Activated CD8-positive, alpha-beta memory T cell treated with anti-CD3 and anti-CD28 coated beads, Interleukin-2, amount 50 U/mL, for 48 hours (primary cell): ENCODE measurements at regions not wholly inside any gene's neighbourhood (a gene's known extent, or its start where the extent isn't known, plus 50 kb on each side); places are given as distances from the start of the nearest gene placed in this dataset.

Experiments
- DNase-seq: peaks from one replicate; pipeline ENCODE4 v3.0.0-alpha.2; 2020

- no peak for DNase-seq
These were observed 661.2 kb downstream of the SLC16A7 start for GRCh38 chr12:60257063-60257462.

- DNase-seq: no peak
These were observed 663.4 kb downstream of the SLC16A7 start for GRCh38 chr12:60259225-60259624.

- no peak for DNase-seq
These were observed 666.5 kb downstream of the SLC16A7 start for GRCh38 chr12:60262378-60262777.

GRCh38 chr12:60263161-60263560, 667.3 kb downstream of the SLC16A7 start:
- DNase-seq: no peak

- DNase-seq: no peak
These were observed 668.1 kb downstream of the SLC16A7 start for GRCh38 chr12:60263836-60264493.

GRCh38 chr12:60265741-60266140, 669.9 kb downstream of the SLC16A7 start:
- DNase-seq: no peak

- DNase-seq: no peak
These were observed 670.6 kb downstream of the SLC16A7 start for GRCh38 chr12:60266381-60266852.

- DNase-seq: no peak
These were observed 673.9 kb downstream of the SLC16A7 start for GRCh38 chr12:60269611-60270269.

GRCh38 chr12:60271816-60272215, 676.0 kb downstream of the SLC16A7 start:
- DNase-seq: no peak

- DNase-seq: no peak
These were observed 682.4 kb downstream of the SLC16A7 start for GRCh38 chr12:60278209-60278608.

GRCh38 chr12:60279221-60279620, 683.4 kb downstream of the SLC16A7 start:
- no peak for DNase-seq

GRCh38 chr12:60281522-60281921, 685.7 kb downstream of the SLC16A7 start:
- no peak for DNase-seq

GRCh38 chr12:60290532-60290931, 694.7 kb downstream of the SLC16A7 start:
- no peak for DNase-seq

GRCh38 chr12:60308366-60308991, 712.6 kb downstream of the SLC16A7 start:
- no peak for DNase-seq

GRCh38 chr12:60311940-60312339, 716.1 kb downstream of the SLC16A7 start:
- no peak for DNase-seq

- DNase-seq: no peak
These were observed 721.5 kb downstream of the SLC16A7 start for GRCh38 chr12:60317361-60317760.

- no peak for DNase-seq
These were observed 728.9 kb downstream of the SLC16A7 start for GRCh38 chr12:60324746-60325145.

GRCh38 chr12:60333461-60333860, 737.6 kb downstream of the SLC16A7 start:
- no peak for DNase-seq

GRCh38 chr12:60335745-60336144, 739.9 kb downstream of the SLC16A7 start:
- DNase-seq: no peak

GRCh38 chr12:60337839-60338549, 742.2 kb downstream of the SLC16A7 start:
- DNase-seq: no peak

GRCh38 chr12:60345442-60345841, 749.6 kb downstream of the SLC16A7 start:
- no peak for DNase-seq

GRCh38 chr12:60349232-60349978, 753.6 kb downstream of the SLC16A7 start:
- DNase-seq: no peak

- no peak for DNase-seq
These were observed 791.5 kb downstream of the SLC16A7 start for GRCh38 chr12:60387356-60387755.
